Glomerular visceral epithelial cell (primary cell): ENCODE measurements at regions not wholly inside any gene's neighbourhood (a gene's known extent, or its start where the extent isn't known, plus 50 kb on each side); places are given as distances from the start of the nearest gene placed in this dataset.
"Not testable (repeated sequence)": the region's sequence is repeated elsewhere in the genome, so short reads cannot be mapped to it uniquely, and the experiment has no call there.

ENCODE experiments used
- DNase-seq: peaks from one replicate; pipeline ENCODE4 v3.0.0-alpha.2; 2016; ENCODE audit errors: extremely low spot score

DNA sequence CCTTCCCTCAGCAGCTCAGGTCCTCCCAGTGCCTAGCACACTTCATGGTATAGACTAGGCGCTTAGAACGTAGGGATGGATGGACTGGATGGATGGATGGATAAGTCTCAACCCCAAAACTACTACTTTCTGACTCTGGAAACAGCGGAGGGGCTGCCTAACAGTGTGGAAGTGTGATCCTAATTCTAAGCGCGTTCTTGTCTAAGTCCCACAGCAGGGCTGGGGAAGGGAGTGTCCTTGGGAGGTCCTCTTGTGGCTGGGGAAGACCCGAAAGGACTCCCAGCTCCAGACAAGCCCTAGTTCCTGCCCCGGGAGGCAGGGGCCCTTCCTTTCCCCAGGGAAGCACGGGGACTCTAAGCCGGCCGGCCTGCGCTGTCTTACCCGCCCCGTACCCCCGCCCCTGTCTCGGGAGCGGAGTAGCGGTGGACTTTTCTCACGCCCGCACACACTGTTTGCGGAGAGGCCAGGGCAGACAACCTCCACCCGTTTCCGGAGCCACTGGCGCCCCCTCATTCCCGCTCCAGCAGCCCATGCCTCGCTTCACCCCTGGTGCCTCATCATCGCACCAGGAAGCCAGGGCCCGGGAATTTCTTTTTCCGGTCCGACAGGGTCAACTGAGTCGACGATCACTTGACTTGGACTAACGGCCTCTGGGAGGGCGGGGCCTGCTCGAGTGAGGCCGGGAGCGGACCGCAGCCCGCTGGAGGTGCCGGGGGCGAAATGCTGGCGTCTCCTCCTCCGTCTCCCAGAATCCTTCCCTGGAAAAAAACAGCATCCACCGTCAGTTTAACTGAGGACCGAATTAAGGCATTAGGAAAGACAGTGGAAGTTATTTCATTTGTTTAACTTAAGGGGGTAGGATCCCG is 133.3 kb downstream of the TBC1D2B start:
- DNase-seq, result peak; percentile 65

DNA sequence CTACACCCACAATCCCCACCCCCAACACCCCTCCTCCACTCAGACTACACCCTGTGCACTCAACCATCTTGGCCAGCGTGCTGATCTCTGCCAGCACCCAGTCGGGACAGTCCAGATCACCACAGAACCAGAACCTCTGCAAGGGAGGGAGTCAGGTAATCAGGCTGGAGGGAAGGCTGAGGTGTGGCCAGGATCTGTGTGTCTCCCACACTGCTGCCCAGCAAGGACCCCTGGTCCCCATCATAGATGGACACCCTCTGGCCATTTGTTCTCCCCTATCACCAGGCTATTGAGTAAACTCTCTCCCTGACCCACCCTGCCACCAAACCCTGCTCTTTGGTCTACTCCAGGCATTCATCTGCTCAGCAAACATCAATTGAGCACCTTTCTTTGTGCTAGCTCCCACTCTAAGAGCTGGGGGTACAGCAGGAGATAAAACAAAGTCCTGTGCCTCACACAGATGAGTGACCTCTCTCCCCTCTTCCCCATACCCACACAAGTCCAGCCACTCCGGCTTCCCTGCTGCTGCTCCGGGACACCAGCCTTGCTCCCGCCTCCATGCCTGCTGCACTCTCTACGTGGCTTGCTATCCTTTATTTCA is 134.8 kb downstream of the TBC1D2B start:
- DNase-seq, result no peak

DNA sequence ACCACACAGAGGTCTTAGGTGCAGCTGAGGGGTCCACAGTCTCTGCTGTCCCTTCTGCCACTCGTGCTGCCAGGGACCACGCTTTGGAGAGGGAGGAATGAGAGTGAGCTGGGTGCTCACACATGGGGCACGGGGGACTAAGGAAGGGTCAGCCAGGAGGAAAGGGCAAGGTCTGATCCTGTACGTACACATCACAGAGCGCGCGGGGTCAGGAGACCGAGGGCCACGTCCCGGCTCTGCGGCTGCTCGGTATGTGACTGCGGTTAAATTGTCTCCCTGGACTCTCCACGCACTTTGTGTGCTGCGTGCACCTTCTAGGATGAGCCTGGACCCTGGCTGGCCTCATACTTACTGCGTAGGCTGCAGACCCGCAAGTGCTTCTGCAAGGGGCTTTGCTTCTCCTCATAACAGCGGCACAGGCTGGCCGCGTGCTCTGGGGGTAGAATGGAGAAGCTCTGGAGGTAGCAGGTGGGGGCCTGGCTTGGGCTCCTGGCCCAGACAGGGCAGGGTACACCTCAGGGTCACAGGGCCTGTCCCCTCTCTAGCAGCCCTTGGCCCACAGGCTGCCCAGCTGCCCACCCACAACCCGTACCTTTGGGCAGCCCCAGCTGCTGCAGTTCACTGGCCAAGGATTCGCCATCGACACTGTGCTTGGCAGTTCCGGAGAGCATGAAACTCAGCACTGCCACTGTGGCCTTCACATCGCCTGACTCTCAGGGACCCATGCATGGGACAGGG is 136.3 kb downstream of the TBC1D2B start:
- not testable (repeated sequence) for DNase-seq

DNA sequence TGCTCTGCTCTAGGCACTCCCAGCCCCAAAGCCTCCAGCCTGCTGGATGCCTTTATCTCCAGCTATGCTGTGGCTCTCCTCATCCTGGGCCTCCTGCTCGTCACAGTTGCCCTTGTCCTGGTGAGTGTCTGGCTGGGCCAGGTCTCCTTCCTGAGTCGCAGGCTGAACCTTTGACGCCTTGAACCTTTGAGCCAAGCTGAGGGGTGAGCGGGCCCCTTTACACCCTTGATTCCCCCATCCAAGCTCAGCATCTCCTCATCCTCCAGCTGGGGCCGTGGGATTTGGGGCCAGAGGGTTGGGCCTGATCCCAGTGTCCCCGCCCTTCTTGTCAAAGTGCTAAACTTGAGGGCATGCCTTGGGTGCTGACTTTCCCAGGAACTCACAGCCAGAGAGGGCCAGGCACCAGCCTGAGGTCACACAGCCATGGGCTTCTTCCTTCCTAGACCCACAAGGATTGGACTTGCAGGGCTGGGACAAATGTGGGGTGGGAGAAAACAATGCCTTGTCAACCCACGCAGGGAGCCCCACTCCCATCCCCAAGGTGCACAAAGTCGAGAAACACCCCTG is 137.0 kb downstream of the TBC1D2B start:
- no peak for DNase-seq

DNA sequence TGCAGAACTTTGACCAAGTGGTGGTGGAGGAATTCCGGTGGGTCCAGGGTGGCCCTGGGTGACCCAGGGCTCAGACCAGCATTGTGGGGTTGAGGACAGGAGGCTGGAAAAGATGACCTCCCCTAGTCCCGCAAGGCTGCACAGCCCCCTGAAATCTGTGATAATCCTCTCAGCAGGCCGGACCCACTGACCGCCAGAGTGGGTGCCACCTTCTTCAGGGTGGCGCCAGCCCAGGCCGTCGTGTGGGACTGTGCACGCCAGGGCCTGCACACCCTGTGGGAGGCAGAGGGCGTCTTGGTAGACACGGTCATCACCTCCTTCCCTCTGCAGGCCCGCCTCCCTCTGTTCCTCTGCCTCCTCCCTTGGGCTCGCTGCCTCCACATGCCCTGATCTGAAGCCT is 137.7 kb downstream of the TBC1D2B start:
- DNase-seq, result no peak

DNA sequence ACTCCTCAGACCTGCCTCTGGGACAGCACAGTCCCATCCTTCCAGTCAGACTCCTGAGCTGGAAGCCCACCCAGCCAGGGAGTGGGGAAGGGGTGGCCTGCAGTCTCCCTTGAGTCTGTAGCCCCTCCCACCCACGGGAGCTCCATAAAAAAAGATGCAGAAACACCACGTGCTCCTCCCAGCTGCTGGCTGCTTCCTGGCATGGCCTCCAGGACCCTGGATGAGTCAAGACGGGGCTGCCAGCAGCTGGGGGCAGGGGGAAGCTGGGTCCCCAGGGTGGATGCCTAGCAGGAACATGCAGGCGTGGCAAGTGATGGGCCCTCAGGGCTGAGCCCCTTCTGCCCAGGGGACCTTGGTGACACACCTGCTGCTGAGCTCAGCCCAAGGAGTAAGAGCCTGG is 138.5 kb downstream of the TBC1D2B start:
- not testable (repeated sequence) for DNase-seq

DNA sequence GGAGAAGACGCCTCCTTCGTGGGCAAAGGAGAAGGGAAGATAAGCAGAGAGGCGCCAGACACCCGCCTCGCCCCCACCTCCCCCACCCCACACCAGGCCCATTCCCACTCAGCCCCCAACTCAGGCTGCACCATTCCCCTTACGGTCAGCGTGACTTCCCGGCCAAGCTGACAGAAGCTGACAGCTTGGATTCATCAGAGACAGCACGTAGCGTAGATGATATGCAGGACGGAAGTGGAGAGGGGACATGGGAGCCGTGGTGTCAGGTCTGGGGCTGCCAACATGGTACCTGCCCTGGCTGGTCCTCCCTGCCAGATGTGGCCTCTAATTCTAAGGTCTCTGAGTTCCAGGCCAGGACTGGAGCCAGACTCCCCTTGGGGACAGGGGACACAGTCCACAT is 139.0 kb downstream of the TBC1D2B start:
- DNase-seq, result not testable (repeated sequence)

DNA sequence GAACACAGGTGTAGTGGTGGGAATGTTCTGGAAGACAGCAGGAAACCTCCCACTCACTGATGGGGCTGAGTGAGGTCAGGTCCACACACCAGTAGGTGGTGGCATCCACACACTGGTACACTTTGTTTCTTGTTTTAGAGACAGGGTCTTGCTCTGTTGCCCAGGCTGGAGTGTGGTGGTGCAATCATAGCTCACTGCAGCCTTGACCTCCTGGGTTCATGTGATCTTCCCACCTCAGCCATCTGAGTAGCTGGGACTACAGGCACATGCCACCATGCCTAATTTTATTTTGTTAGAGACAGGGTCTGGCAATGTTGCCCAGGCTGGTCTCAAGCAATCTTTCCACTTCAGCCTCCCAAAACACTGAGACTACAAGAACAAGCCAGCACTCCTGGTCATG is 140.9 kb downstream of the TBC1D2B start:
- not testable (repeated sequence) for DNase-seq

DNA sequence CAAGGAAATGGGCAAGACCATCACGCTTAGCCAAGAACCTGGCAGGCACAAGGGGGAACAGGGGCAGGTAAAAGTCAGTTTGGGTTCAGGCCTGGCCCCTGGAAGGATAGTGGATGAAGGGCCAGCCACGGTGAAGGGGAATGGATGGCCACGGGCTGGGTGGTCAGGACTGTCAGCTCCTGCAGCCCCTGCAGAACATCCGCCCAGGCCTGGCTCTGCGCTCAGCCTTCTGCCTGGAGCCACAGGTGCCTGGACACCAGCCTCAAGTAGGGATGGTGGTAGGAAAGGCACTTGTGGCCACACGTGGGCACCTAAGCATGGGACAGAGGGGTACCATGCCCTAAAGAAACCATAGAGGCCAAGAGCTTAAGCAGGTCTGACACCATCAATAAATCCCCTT is 143.0 kb downstream of the TBC1D2B start:
- not testable (repeated sequence) for DNase-seq

DNA sequence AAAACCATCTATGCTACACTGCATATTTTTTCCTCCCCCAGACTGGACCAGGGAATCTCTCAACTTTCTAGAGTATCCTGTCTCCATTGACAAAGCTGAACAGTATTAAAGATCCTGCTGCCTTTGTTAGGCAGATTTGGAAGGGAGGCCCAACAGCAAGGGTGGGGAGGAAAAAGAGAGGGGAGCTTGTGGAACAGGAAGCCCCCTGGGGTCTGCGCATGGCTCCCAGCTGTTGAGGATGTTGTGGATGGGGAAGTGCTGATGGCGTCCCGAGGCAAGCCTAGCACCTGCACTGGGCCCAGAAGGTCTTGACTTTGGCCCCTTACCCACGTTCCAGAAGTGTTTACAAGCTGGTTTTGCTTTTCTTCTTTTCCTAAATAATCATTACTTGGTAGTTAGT is 146.6 kb downstream of the TBC1D2B start:
- not testable (repeated sequence) for DNase-seq

DNA sequence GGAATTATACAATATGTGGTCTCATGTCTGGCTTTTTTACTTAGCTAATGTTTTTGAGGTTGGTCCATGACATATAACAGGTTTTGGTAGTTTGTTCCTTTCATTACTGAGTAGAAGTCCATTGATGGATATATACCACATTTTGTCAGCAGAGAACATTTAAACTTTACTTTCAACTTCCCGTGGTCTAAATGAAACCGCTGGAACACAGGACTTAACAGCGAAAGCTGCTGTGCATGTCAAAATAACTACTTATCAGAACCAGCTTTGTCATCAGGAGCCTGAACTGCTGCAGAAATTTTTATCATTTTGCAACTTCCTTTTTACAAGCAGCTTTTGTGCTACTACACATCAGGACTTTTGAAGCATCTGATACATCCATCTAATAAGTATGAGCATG is 147.0 kb downstream of the TBC1D2B start:
- DNase-seq, result not testable (repeated sequence)

DNA sequence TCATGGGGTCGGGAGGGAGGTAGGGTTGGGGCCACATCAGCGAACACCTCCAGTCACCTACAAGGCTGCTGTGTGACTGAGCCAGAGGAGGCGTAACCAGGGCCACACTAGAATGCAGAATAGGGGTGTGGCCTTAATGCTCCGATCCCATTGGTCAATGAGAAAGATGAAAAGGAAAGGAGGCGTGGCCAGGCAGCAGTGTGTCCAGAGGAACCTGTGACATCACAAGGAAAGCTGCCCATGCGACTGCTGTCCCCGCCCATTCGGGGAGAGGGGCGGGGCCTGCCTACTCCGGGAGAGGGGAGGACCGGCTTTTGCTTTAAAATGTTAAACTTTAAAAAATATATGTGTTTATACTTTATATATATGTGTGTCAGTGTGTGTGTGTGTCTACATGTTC is 150.7 kb downstream of the TBC1D2B start:
- not testable (repeated sequence) for DNase-seq

DNA sequence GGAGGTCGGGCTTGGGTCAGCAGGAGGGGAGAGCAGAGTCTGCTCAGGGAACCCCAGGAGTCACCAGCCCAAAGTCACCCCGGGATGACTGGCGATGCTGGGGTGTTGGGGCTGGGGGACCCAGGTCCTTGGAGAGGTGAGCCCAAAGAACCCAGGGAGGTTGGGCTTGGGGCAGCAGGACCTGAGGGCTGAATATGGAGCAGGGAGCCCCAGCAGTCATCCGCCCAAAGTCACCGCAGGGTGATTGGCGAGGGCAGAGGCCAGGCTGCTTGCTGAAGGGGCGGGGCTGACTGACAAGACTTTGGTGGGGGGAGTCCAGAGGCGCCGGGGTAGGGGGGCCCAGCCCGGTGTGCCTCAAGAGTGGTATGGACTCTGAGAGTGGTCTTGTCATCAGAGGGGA is 151.2 kb downstream of the TBC1D2B start:
- not testable (repeated sequence) for DNase-seq

DNA sequence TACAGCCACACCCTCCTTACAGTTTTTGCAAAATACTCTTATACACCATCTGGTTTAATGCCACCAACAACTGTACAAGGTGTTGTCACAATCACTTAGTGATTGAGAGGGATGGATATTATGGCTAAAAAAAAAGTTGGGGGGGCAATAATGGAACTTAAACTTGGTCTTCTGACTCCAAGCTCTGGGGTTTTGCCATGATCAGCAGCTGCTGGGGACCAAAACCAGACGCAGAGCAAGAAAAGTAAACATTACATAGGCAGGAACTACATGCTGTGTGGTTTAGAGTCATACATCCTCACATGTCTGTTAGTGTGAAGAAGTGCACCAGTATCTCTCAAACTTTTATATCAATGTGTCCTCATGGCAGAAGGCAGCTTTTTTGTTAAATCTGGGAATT is 152.4 kb downstream of the TBC1D2B start:
- DNase-seq, result not testable (repeated sequence)

DNA sequence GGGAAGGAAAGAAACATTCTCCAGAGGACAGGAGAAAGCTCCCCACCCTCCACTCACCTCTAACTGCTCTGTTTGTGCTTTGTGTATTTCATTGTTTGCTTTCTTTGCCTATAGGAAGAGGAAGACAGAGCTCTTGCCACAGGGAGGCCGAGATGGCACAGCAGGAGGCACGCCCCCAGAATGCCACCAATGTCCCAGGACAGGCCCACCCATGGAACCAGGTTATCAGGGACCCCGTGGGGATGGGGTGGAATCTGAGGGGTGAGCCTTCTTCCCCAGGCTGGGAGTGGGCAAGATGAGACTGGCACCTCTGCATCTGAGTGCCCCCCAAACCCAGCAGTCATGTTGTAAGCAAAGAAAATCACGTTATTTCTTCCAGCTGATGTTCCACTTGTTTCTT is 155.8 kb downstream of the TBC1D2B start:
- no peak for DNase-seq

DNA sequence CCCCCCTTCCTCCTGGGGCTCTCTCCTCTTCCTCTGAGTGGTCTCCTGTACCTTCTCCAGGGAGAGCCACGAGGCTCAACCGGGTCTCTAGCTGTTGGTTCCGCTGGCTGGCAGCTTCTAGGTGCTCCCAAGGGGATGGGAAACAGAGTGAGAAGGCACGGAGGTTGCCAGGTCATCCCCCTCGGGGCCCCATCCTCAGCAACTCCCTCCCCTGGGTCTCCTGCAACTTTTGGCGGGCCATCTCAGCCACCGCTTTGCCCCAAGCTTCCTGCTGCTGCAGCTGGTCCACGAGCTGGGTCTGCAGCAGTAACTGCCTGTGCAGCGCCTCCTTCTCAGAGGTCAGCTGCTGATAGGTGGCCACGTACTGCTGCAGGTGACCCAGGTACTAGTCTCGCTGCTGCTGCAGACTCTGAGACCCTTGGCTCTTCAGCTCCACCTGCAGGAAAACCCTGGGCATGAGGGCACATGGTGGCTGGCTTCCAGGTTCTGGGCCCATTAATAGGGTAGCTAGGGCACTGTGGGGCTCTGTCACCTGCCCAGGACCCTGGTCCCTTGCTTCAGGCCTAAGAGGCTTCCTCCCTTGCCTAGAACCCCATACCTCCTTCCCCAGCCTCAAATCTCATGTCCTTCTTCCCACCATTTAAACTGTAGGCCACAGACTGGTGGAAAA is 160.4 kb downstream of the TBC1D2B start:
- not testable (repeated sequence) for DNase-seq

DNA sequence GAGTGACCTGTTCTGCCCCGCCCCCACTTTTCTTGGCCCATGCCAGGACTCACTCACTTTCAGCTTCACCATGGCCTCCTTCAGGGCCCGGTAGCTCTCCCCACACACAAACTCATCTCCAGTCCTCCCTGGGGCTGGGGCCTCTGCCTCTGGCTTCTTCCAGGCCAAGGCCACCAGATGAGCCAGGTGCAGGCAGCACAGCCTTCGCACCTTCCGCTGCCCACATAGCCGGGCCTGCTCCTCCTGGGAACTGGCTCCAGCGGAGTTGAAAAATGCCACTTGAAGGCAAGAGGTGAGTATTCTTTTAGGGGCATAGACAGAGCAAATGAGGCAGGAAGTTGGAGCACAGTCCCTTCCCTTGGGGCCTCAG is 161.6 kb downstream of the TBC1D2B start:
- not testable (repeated sequence) for DNase-seq

DNA sequence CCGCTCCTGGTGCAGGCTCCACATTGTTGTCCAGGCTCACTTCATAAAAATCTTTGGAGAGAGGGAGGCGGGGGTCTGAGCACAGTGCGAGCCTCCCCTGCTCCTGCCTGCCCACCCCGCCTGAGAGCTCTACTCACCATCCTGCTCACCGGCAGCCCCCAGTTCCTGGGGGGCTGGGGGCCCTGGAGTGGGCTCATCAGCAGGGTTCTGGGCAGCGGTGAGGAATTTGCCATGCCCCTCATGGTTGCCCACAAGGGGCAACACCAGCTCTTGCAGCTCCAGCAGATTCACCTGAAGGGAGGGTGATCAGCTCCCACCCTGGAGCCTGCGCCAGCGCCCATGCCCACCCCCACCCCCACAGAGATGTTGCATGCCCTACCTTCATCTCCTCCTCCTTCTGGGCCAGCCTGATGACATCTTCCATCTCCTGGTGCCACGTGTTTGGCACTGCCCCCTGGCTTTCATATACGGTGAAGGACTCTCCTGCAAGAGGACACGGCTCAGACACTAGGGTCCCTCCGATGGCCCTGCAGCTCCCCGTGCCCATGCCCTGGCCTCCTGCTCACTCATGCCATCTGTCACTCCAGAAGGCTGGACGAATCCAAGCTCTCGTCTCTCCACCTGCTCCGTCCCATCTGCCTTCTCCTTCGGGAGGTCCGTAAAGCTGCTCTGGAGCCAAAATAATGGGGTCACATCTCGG is 162.1 kb downstream of the TBC1D2B start:
- no peak for DNase-seq

DNA sequence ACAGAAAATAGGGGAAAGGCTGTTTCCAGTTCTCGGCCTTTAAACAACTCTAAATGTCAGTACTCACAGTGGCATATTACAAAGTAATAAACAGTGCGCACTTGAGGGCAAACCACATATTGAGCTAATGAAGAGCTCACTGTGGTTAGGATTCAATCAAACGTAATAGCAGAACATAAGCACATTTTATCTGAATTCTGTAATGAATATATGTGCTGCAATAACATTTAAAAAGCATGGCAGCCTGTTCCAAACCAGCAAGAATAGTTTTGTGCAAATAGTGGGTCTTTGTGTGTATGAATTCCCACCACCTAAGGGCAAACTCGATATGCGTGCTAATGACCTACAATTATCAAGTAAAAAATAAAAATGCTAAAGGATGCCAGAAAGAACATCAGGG is 163.0 kb downstream of the TBC1D2B start:
- DNase-seq, result not testable (repeated sequence)

DNA sequence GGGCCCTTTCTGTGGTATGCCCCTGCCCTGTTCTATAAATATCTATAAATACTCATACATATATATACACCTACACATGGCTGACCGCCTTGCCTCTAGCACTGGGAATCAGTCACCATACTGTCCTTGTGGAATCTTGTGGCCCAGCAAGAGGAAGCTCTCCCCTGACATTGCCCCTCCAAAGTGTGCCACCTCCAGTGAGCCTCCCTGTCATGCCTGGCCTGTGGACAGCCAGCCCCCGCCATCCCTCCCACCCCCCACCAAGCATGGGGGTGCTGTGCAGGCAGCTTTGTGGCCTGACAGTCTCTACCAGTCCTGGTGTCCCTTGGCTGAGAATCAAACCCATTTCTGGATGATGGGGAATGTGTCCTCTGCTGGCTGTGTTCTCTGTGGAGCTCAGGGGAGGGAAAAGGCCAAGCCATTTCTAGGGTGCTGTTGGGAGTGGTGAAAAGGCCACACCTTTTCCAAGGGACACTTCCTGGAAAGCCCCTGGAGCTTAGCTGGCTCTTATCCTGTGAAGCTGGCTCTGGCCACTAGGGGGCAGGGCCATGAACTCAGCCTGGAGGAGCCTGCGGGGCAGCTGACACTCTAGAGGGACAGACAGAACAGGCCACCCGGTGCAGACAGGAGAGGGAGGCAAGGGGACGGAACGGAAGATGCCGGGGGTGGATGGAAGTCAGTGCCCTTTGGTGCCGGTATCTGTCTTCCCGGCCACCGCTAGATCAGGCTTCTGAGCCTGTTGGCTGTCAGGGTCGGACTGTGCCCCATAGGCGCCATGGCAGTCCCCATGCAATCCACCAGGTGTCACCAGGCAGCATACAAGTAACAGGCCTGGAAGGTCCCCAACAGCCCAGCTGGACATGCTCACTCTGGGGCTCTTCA is 167.2 kb downstream of the TBC1D2B start:
- DNase-seq, result peak; percentile 73
